ENCODE measurements at regions not wholly inside any gene's neighbourhood (a gene's known extent, or its start where the extent isn't known, plus 50 kb on each side); places are given as distances from the start of the nearest gene placed in this dataset.
"Not testable (repeated sequence)": the region's sequence is repeated elsewhere in the genome, so short reads cannot be mapped to it uniquely, and the experiment has no call there.

- DNase-seq, result no peak
Observed at GRCh38 chr4:186982160-186982559, 258.5 kb upstream of the FAT1 start.

GRCh38 chr4:186984105-186984644 is 260.5 kb upstream of the FAT1 start:
- DNase-seq, result no peak

- no peak for DNase-seq
Observed at GRCh38 chr4:186999686-187000085, 276.0 kb upstream of the FAT1 start.

GRCh38 chr4:187000281-187000680 is 276.6 kb upstream of the FAT1 start:
- DNase-seq, result no peak

GRCh38 chr4:187002133-187002532 is 278.5 kb upstream of the FAT1 start:
- not testable (repeated sequence) for DNase-seq

- DNase-seq, result no peak
Observed at GRCh38 chr4:187004628-187005027, 281.0 kb upstream of the FAT1 start.

- DNase-seq, result no peak
Observed at GRCh38 chr4:187006189-187006618, 282.5 kb upstream of the FAT1 start.

GRCh38 chr4:187010052-187010451 is 286.4 kb upstream of the FAT1 start:
- DNase-seq, result no peak

- no peak for DNase-seq
Observed at GRCh38 chr4:187016101-187016500, 292.4 kb upstream of the FAT1 start.

- DNase-seq, result no peak
Observed at GRCh38 chr4:187017147-187017546, 293.5 kb upstream of the FAT1 start.

GRCh38 chr4:187019896-187020295 is 296.2 kb upstream of the FAT1 start:
- no peak for DNase-seq

- DNase-seq, result no peak
Observed at GRCh38 chr4:187020676-187021075, 297.0 kb upstream of the FAT1 start.

- no peak for DNase-seq
Observed at GRCh38 chr4:187021436-187022205, 298.0 kb upstream of the FAT1 start.

- DNase-seq, result no peak
Observed at GRCh38 chr4:187027272-187027671, 303.6 kb upstream of the FAT1 start.

- no peak for DNase-seq
Observed at GRCh38 chr4:187042251-187042650, 318.6 kb upstream of the FAT1 start.

- DNase-seq, result no peak
Observed at GRCh38 chr4:187046471-187046870, 322.8 kb upstream of the FAT1 start.

GRCh38 chr4:187059021-187059420 is 335.4 kb upstream of the FAT1 start:
- no peak for DNase-seq

GRCh38 chr4:187059895-187060294 is 336.2 kb upstream of the FAT1 start:
- no peak for DNase-seq

GRCh38 chr4:187060551-187060950 is 336.9 kb upstream of the FAT1 start:
- no peak for DNase-seq

- DNase-seq, result no peak
Observed at GRCh38 chr4:187063251-187063650, 339.6 kb upstream of the FAT1 start.

- DNase-seq, result no peak
Observed at GRCh38 chr4:187064033-187064432, 340.4 kb upstream of the FAT1 start.

- no peak for DNase-seq
Observed at GRCh38 chr4:187065396-187065795, 341.7 kb upstream of the FAT1 start.

GRCh38 chr4:187065806-187066205 is 342.1 kb upstream of the FAT1 start:
- DNase-seq, result no peak

GRCh38 chr4:187069398-187069797 is 345.7 kb upstream of the FAT1 start:
- no peak for DNase-seq

GRCh38 chr4:187070158-187070557 is 346.5 kb upstream of the FAT1 start:
- no peak for DNase-seq
